A549 (cell line): ENCODE measurements at regions not wholly inside any gene's neighbourhood (a gene's known extent, or its start where the extent isn't known, plus 50 kb on each side); places are given as distances from the start of the nearest gene placed in this dataset.
A peak's percentile ranks its signal among the peaks of the same experiment; 100 is the strongest.
"Not testable (repeated sequence)": the region's sequence is repeated elsewhere in the genome, so short reads cannot be mapped to it uniquely, and the experiment has no call there.

Source experiments
- ATAC-seq, 2 experiments: fragments of 200-7000 bp in 1 of 2; fragments of >200 bp in 1 of 2; cut with Nextera tagmentation in 1 of 2; cut with Tn5 transposase in 1 of 2; 3 replicates each; pipeline versions ENCODE4 v1.8.0 to v1.9.1; 2018 to 2020; ENCODE audit warnings: mild to moderate bottlenecking in 1 of 2, moderate library complexity in 1 of 2
- CTCF ChIA-PET: fragments of 300-600 bp; sonication (Branson Sonifier 250); formaldehyde crosslinking; extraction: SDS; loops from one replicate; lab custom pipeline; 2021; ENCODE audit warnings: antibody characterized with exemption, inconsistent platforms; lab: Yijun Ruan, JAX
- POLR2A ChIA-PET: fragments of 350-600 bp; formaldehyde crosslinking; extraction: SDS; loops from one replicate; lab custom pipeline; 2021; ENCODE audit warnings: antibody characterized with exemption, inconsistent platforms; lab: Yijun Ruan, JAX
- DNase-seq, 2 experiments: peaks; one replicate each; pipeline versions ENCODE4 v3.0.0 to v3.0.0-alpha.2; 2011 to 2016; ENCODE audit warnings: low read depth in 1 of 2, low spot score in 1 of 2
- FAIRE-seq: peaks from 2 replicates; lab custom pipeline; 2011; peaks lifted over from hg19 to GRCh38; lab: Jason Lieb, UNC
- H3K27ac ChIP-seq, 2 experiments: fragments of >200 bp; sonication (Bioruptor Twin); formaldehyde crosslinking; 3 replicates each; pipeline ENCODE4 v1.5.1; 2016 to 2017
- H3K4me1 ChIP-seq: fragments of >200 bp; sonication (Bioruptor Twin); formaldehyde crosslinking; 3 replicates; pipeline ENCODE4 v1.6.1; 2016
- H3K4me2 ChIP-seq: fragments of >200 bp; sonication (Bioruptor Twin); formaldehyde crosslinking; 3 replicates; pipeline ENCODE4 v1.6.1; 2016
- H3K4me3 ChIP-seq: fragments of >200 bp; sonication (Bioruptor Twin); formaldehyde crosslinking; 3 replicates; pipeline ENCODE4 v1.5.1; 2016
- H3K9me3 ChIP-seq: fragments of >200 bp; sonication (Bioruptor Twin); formaldehyde crosslinking; 3 replicates; pipeline ENCODE4 v1.6.1; 2016
- ATOH8 ChIP-seq: fragments of 250-450 bp; sonication (Bioruptor Pico); IDR thresholded peaks from 2 replicates; pipeline ENCODE4 v1.5.0; 2020; ENCODE audit warnings: low read depth, mild to moderate bottlenecking, moderate library complexity
- CEBPB ChIP-seq, 2 experiments: fragments of >200 bp in 1 of 2; sonication (Bioruptor Twin) in 1 of 2; formaldehyde crosslinking in 1 of 2; IDR thresholded peaks; 2 replicates each; pipeline ENCODE4 v1.6.1; 2012 to 2016
- CHD4 ChIP-seq: fragments of 200-600 bp; sonication (generic); IDR thresholded peaks from 2 replicates; pipeline ENCODE4 v1.6.1; 2016; ENCODE audit warnings: antibody characterized with exemption, mild to moderate bottlenecking, borderline replicate concordance
- CTCF ChIP-seq: fragments of >200 bp; sonication (Bioruptor Twin); formaldehyde crosslinking; IDR thresholded peaks from 3 replicates; pipeline ENCODE4 v1.5.1; 2016
- E2F6 ChIP-seq: IDR thresholded peaks from 2 replicates; pipeline ENCODE4 v1.6.1; 2012; ENCODE audit warnings: low read depth, borderline replicate concordance
- EHMT2 ChIP-seq: fragments of 200-600 bp; sonication (generic); IDR thresholded peaks from 2 replicates; pipeline ENCODE4 v1.6.1; 2016; ENCODE audit warnings: antibody characterized with exemption, low read depth, mild to moderate bottlenecking, moderate library complexity
- FOSL2 ChIP-seq, 2 experiments: fragments of 450-650 bp in 1 of 2; fragments of >200 bp in 1 of 2; sonication (Bioruptor Twin) in 1 of 2; formaldehyde crosslinking; IDR thresholded peaks; 2 replicates each; pipeline versions ENCODE4 v1.5.0 to v1.6.1; 2016 to 2020; ENCODE audit warnings: mild to moderate bottlenecking in 1 of 2, moderate library complexity in 1 of 2
- HES2 ChIP-seq: fragments of >200 bp; sonication (Bioruptor Twin); formaldehyde crosslinking; IDR thresholded peaks from 2 replicates; pipeline ENCODE4 v1.6.1; 2016
- HOXB5 ChIP-seq: fragments of 250-450 bp; sonication (Bioruptor Pico); IDR thresholded peaks from 2 replicates; pipeline ENCODE4 v1.5.0; 2020; ENCODE audit warnings: mild to moderate bottlenecking, moderate library complexity
- JUN ChIP-seq, 2 experiments: fragments of >200 bp; sonication (Bioruptor Twin); formaldehyde crosslinking; IDR thresholded peaks; 2 replicates in 1 of 2; 3 replicates in 1 of 2; pipeline ENCODE4 v1.6.1; 2016 to 2017
- JUNB ChIP-seq: fragments of >200 bp; sonication (Bioruptor Twin); formaldehyde crosslinking; IDR thresholded peaks from 2 replicates; pipeline ENCODE4 v1.6.1; 2016
- KDM5A ChIP-seq: fragments of 200-600 bp; sonication (generic); IDR thresholded peaks from 2 replicates; pipeline ENCODE4 v1.6.1; 2016; ENCODE audit warnings: antibody characterized with exemption, mild to moderate bottlenecking
- NFE2L2 ChIP-seq: fragments of 150-350 bp; conservative IDR thresholded peaks from 2 replicates; pipeline ENCODE4 v1.6.1; 2014; ENCODE audit warnings: low read length
- POLR2A ChIP-seq: IDR thresholded peaks from 2 replicates; pipeline ENCODE4 v1.6.1; 2012; ENCODE audit warnings: mild to moderate bottlenecking, low read length
- POLR2AphosphoS2 ChIP-seq: conservative IDR thresholded peaks from 2 replicates; pipeline ENCODE4 v1.6.1; 2012; ENCODE audit warnings: low read length, improper control_type of control experiment, inconsistent platforms
- REST ChIP-seq: fragments of 200-600 bp; sonication (generic); IDR thresholded peaks from 2 replicates; pipeline ENCODE4 v1.6.1; 2016; ENCODE audit warnings: antibody characterized with exemption, mild to moderate bottlenecking, moderate library complexity
- SMC3 ChIP-seq: fragments of >200 bp; sonication (Bioruptor Twin); formaldehyde crosslinking; IDR thresholded peaks from 3 replicates; pipeline ENCODE4 v1.6.1; 2018; ENCODE audit warnings: inconsistent platforms
- ZC3H11A ChIP-seq: fragments of 450-650 bp; IDR thresholded peaks from 2 replicates; pipeline ENCODE4 v1.6.1; 2014; ENCODE audit warnings: antibody characterized with exemption, mild to moderate bottlenecking
- ZNF302 ChIP-seq: fragments of 250-450 bp; sonication (Bioruptor Pico); IDR thresholded peaks from 2 replicates; pipeline ENCODE4 v1.9.0; 2021; ENCODE audit warnings: inconsistent platforms, mild to moderate bottlenecking, moderate library complexity
- ZSCAN20 ChIP-seq: fragments of 250-450 bp; sonication (Bioruptor Pico); IDR thresholded peaks from 2 replicates; pipeline ENCODE4 v1.8.0; 2022; ENCODE audit warnings: mild to moderate bottlenecking, moderate library complexity
- WGBS: methylation state at CpG from one replicate; pipeline ENCODE4 v1.1.6; 2017; ENCODE audit errors: missing lambda C conversion rate; 5-methylcytosine and 5-hydroxymethylcytosine counted together

- ChIA-PET CTCF (interaction anchor here (0.6 to 1.1 kb wide), 5 partner anchors 10 to 135 kb away, joined by 3 to 4 read pairs (median 3); no protein-coding TSS in a partner anchor), POLR2A (no interaction called here)
- Histone ChIP-seq H3K4me3 (no peak overlapping the region), H3K9me3 (no peaks in the 10 kb centered on the region), H3K27ac (peak overlapping the region in 1 of 2 experiments; percentile 3; a peak in 1 of 6 replicates), H3K4me1 (peaks cover 12% of the 10 kb centered on the region), H3K4me2 (peak overlapping the region; percentile 21; the same call in 2 of the 3 replicates)
- FAIRE-seq: no peak
- DNase-seq: no peak
- TF ChIP-seq HOXB5 (no peak), FOSL2 (IDR thresholded peaks at IDR 0.05) (no peak), FOSL2 (CRISPR knock-in tag; IDR thresholded peaks at IDR 0.05) (peak; percentile 64), CHD4 (no peak)
- ATAC-seq: peak in 1 of 2 experiments; percentile 39; a peak in 2 of 6 replicates
- 69% methylated on average over 10 of the region's 10 CpGs for WGBS
These were observed 115.9 kb upstream of the TNRC6C start for GRCh38 chr17:77842528-77843147.

- H3K4me3 ChIP-seq, H3K27ac ChIP-seq, ATAC-seq, H3K9me3 ChIP-seq, DNase-seq, FAIRE-seq, H3K4me2 ChIP-seq: not testable (repeated sequence)
- WGBS: 69% methylated on average over 13 of the region's 13 CpGs
- H3K4me1 ChIP-seq: peaks cover 12% of the 10 kb centered on the region
- CTCF ChIA-PET: interaction anchor here (0.6 to 1.2 kb wide), 10 partner anchors 16 to 883 kb away, joined by 3 to 5 read pairs (median 4); no protein-coding TSS in a partner anchor
- POLR2A ChIA-PET: interaction anchor here (1.5 kb wide), 1 partner anchor 115 kb away, joined by 5 read pairs; the partner anchor contains the start of gene TNRC6C
These were observed 115.1 kb upstream of the TNRC6C start for GRCh38 chr17:77843255-77843895.

- WGBS: 54% methylated on average over 2 of the region's 2 CpGs
- Histone ChIP-seq H3K27ac (no peak overlapping the region), H3K4me2 (no peak overlapping the region), H3K4me1 (peaks cover 12% of the 10 kb centered on the region), H3K9me3 (no peaks in the 10 kb centered on the region), H3K4me3 (no peak overlapping the region)
- FAIRE-seq (no peak), ATAC-seq (no peak), DNase-seq (no peak)
- CTCF ChIA-PET: interaction anchor here (0.6 to 1.2 kb wide), 8 partner anchors 15 to 884 kb away, joined by 3 to 5 read pairs (median 4); no protein-coding TSS in a partner anchor
- TF ChIP-seq JUN (IDR thresholded peaks at IDR 0.05) (no peak), POLR2A (no peak), ZC3H11A (no peak), E2F6 (no peak), CTCF (no peak), REST (no peak), POLR2AphosphoS2 (no peak), ATOH8 (CRISPR knock-in tag) (no peak), KDM5A (no peak), CEBPB (IDR thresholded peaks at IDR 0.05) (no peak), FOSL2 (IDR thresholded peaks at IDR 0.05) (no peak), FOSL2 (CRISPR knock-in tag; IDR thresholded peaks at IDR 0.05) (no peak), HES2 (no peak), SMC3 (no peak), NFE2L2 (no peak), CHD4 (no peak), JUNB (no peak), ZNF302 (CRISPR knock-in tag) (no peak), ZSCAN20 (CRISPR knock-in tag) (no peak), EHMT2 (no peak)
- POLR2A ChIA-PET: interaction anchor here (0.6 to 1.5 kb wide), 2 partner anchors 8 to 115 kb away, joined by 4 to 5 read pairs; partner anchors contain the start of gene TNRC6C
These were observed 114.6 kb upstream of the TNRC6C start for GRCh38 chr17:77843896-77844295.
